MM.1S (cell line): ENCODE measurements at regions not wholly inside any gene's neighbourhood (a gene's known extent, or its start where the extent isn't known, plus 50 kb on each side); places are given as distances from the start of the nearest gene placed in this dataset.

Source experiments
- DNase-seq: peaks from one replicate; pipeline ENCODE4 v3.0.0-alpha.2; 2015
- H2AFZ ChIP-seq: fragments of 300-600 bp; sonication (generic); 2 replicates; pipeline ENCODE4 v1.6.0; 2016; ENCODE audit warnings: antibody characterized with exemption, low read length
- H3F3A ChIP-seq: fragments of 300-600 bp; sonication (generic); 2 replicates; pipeline ENCODE4 v1.6.1; 2016; ENCODE audit warnings: mild to moderate bottlenecking, antibody characterized with exemption, low read length, moderate library complexity, mixed read lengths; ENCODE audit not compliant: insufficient read depth
- H3K27ac ChIP-seq: fragments of 300-600 bp; sonication (generic); 2 replicates; pipeline ENCODE4 v1.5.1; 2016; ENCODE audit warnings: mild to moderate bottlenecking, low read length
- H3K27me3 ChIP-seq: fragments of 300-600 bp; sonication (generic); replicated peaks from 2 replicates; pipeline ENCODE4 v1.6.0; 2016; ENCODE audit warnings: low read length; ENCODE audit not compliant: insufficient read depth
- H3K36me3 ChIP-seq: fragments of 300-600 bp; sonication (generic); replicated peaks from 2 replicates; pipeline ENCODE4 v1.6.1; 2016; ENCODE audit warnings: mild to moderate bottlenecking, low read length, mixed read lengths; ENCODE audit not compliant: insufficient read depth
- H3K4me1 ChIP-seq: fragments of 300-600 bp; sonication (generic); 2 replicates; pipeline ENCODE4 v1.6.1; 2016; ENCODE audit warnings: low read length, mixed read lengths
- H3K4me2 ChIP-seq: fragments of 300-600 bp; sonication (generic); 2 replicates; pipeline ENCODE4 v1.6.0; 2016; ENCODE audit warnings: low read depth, low read length
- H3K4me3 ChIP-seq: fragments of 300-600 bp; sonication (generic); 2 replicates; pipeline ENCODE4 v1.5.1; 2016; ENCODE audit warnings: low read length, mixed read lengths
- H3K79me2 ChIP-seq: fragments of 300-600 bp; sonication (generic); 2 replicates; pipeline ENCODE4 v1.6.1; 2016; ENCODE audit warnings: mixed run types, low read length, mixed read lengths
- H3K9ac ChIP-seq: fragments of 300-600 bp; sonication (generic); 2 replicates; pipeline ENCODE4 v1.6.1; 2016; ENCODE audit warnings: low read length, mixed read lengths
- H3K9me2 ChIP-seq: fragments of 300-600 bp; sonication (generic); replicated peaks from 2 replicates; pipeline ENCODE4 v1.6.1; 2016; ENCODE audit warnings: mild to moderate bottlenecking, low read length, mixed read lengths; ENCODE audit not compliant: insufficient read depth
- H3K9me3 ChIP-seq: fragments of 300-600 bp; sonication (generic); replicated peaks from 2 replicates; pipeline ENCODE4 v1.6.1; 2016; ENCODE audit warnings: mild to moderate bottlenecking, low read length, mixed read lengths; ENCODE audit not compliant: insufficient read depth
- H4K20me1 ChIP-seq: fragments of 300-600 bp; sonication (generic); 2 replicates; pipeline ENCODE4 v1.6.1; 2016; ENCODE audit warnings: mild to moderate bottlenecking, low read length, moderate library complexity, mixed read lengths; ENCODE audit not compliant: insufficient read depth
- CTCF ChIP-seq: fragments of 300-600 bp; sonication (generic); IDR thresholded peaks from 2 replicates; pipeline ENCODE4 v1.5.1; 2016; ENCODE audit warnings: antibody characterized with exemption, low read length, mixed read lengths
- EZH2 ChIP-seq: fragments of 300-600 bp; sonication (generic); optimal IDR thresholded peaks from 2 replicates; pipeline ENCODE3; 2017; ENCODE audit warnings: low read depth, mild to moderate bottlenecking, antibody characterized with exemption, low read length, mixed read lengths
- EZH2phosphoT487 ChIP-seq: fragments of 300-600 bp; sonication (generic); IDR thresholded peaks from 2 replicates; pipeline ENCODE4 v1.6.1; 2018; ENCODE audit warnings: antibody characterized with exemption, low read length

- Histone ChIP-seq H3K4me2 (no peak overlapping the region), H3K27ac (no peak overlapping the region), H3K9me3 (no peaks in the 10 kb centered on the region), H2AFZ (no peak overlapping the region), H3F3A (no peaks in the 10 kb centered on the region), H4K20me1 (no peaks in the 10 kb centered on the region), H3K4me1 (no peaks in the 10 kb centered on the region), H3K79me2 (no peaks in the 10 kb centered on the region), H3K4me3 (no peak overlapping the region), H3K27me3 (no peaks in the 10 kb centered on the region), H3K9ac (no peak overlapping the region), H3K9me2 (no peaks in the 10 kb centered on the region), H3K36me3 (no peaks in the 10 kb centered on the region)
- TF ChIP-seq CTCF: no peak
- TF ChIP-seq EZH2: no peak
- TF ChIP-seq EZH2phosphoT487: no peak
- DNase-seq: no peak
Measured at GRCh38 chr4:133513901-133514300, 364.8 kb downstream of the PCDH10 start.

- no peak overlapping the region for H3K4me2 ChIP-seq
- no peaks in the 10 kb centered on the region for H3K4me1 ChIP-seq
- H2AFZ ChIP-seq: no peak overlapping the region
- TF ChIP-seq EZH2: no peak
- no peak for TF ChIP-seq EZH2phosphoT487
- no peak for TF ChIP-seq CTCF
- no peak overlapping the region for H3K9ac ChIP-seq
- DNase-seq: no peak
- no peaks in the 10 kb centered on the region for H3K9me2 ChIP-seq
- H3K9me3 ChIP-seq: no peaks in the 10 kb centered on the region
- H3K4me3 ChIP-seq: no peak overlapping the region
- no peaks in the 10 kb centered on the region for H3F3A ChIP-seq
- no peaks in the 10 kb centered on the region for H4K20me1 ChIP-seq
- H3K27me3 ChIP-seq: no peaks in the 10 kb centered on the region
- H3K27ac ChIP-seq: no peak overlapping the region
- H3K36me3 ChIP-seq: no peaks in the 10 kb centered on the region
- H3K79me2 ChIP-seq: no peaks in the 10 kb centered on the region
Measured at GRCh38 chr4:133498149-133498548, 349.1 kb downstream of the PCDH10 start.

GRCh38 chr4:133493776-133494175 is 344.7 kb downstream of the PCDH10 start:
- Histone ChIP-seq H3K4me2 (no peak overlapping the region), H2AFZ (no peak overlapping the region), H3K9ac (no peak overlapping the region), H3K4me1 (no peaks in the 10 kb centered on the region), H4K20me1 (no peaks in the 10 kb centered on the region), H3F3A (no peaks in the 10 kb centered on the region), H3K27me3 (no peaks in the 10 kb centered on the region), H3K9me2 (no peaks in the 10 kb centered on the region), H3K36me3 (no peaks in the 10 kb centered on the region), H3K4me3 (no peak overlapping the region), H3K79me2 (no peaks in the 10 kb centered on the region), H3K27ac (no peak overlapping the region), H3K9me3 (no peaks in the 10 kb centered on the region)
- TF ChIP-seq EZH2: no peak
- no peak for TF ChIP-seq EZH2phosphoT487
- no peak for TF ChIP-seq CTCF
- no peak for DNase-seq
